ENCODE measurements at regions not wholly inside any gene's neighbourhood (a gene's known extent, or its start where the extent isn't known, plus 50 kb on each side); places are given as distances from the start of the nearest gene placed in this dataset.

GRCh38 chr5:62795926-62796325 is 217.3 kb downstream of the LRRC70 start:
- TF ChIP-seq CTCF (IDR thresholded peaks at IDR 0.05; ENCODE audit: low read depth, low read length), result no peak
- no peak overlapping the region for H3K4me3 ChIP-seq (ENCODE audit: low read depth, low read length)

GRCh38 chr5:62794456-62794855 is 215.8 kb downstream of the LRRC70 start:
- H3K4me3 ChIP-seq (ENCODE audit: low read depth, low read length), result no peak overlapping the region
- TF ChIP-seq CTCF (IDR thresholded peaks at IDR 0.05; ENCODE audit: low read depth, low read length), result no peak

- H3K4me3 ChIP-seq (ENCODE audit: low read depth, low read length), result no peak overlapping the region
- TF ChIP-seq CTCF (IDR thresholded peaks at IDR 0.05; ENCODE audit: low read depth, low read length), result no peak
Measured at GRCh38 chr5:62791059-62791458, 212.4 kb downstream of the LRRC70 start.

- no peak for TF ChIP-seq CTCF (IDR thresholded peaks at IDR 0.05; ENCODE audit: low read depth, low read length)
- no peak overlapping the region for H3K4me3 ChIP-seq (ENCODE audit: low read depth, low read length)
Measured at GRCh38 chr5:62790348-62790747, 211.7 kb downstream of the LRRC70 start.

- H3K4me3 ChIP-seq (ENCODE audit: low read depth, low read length), result no peak overlapping the region
- TF ChIP-seq CTCF (IDR thresholded peaks at IDR 0.05; ENCODE audit: low read depth, low read length), result no peak
Measured at GRCh38 chr5:62786099-62786498, 207.5 kb downstream of the LRRC70 start.

GRCh38 chr5:62785588-62785987 is 207.0 kb downstream of the LRRC70 start:
- H3K4me3 ChIP-seq (ENCODE audit: low read depth, low read length), result no peak overlapping the region
- no peak for TF ChIP-seq CTCF (IDR thresholded peaks at IDR 0.05; ENCODE audit: low read depth, low read length)

- TF ChIP-seq CTCF (IDR thresholded peaks at IDR 0.05; ENCODE audit: low read depth, low read length), result no peak
- no peak overlapping the region for H3K4me3 ChIP-seq (ENCODE audit: low read depth, low read length)
Measured at GRCh38 chr5:62783374-62784057, 204.9 kb downstream of the LRRC70 start.
